HepG2 (cell line): ENCODE measurements at regions not wholly inside any gene's neighbourhood (a gene's known extent, or its start where the extent isn't known, plus 50 kb on each side); places are given as distances from the start of the nearest gene placed in this dataset.

ENCODE experiments used
- ATF7 ChIP-seq, 2 experiments: fragments of 450-650 bp in 1 of 2; sonication (generic) in 1 of 2; formaldehyde crosslinking in 1 of 2; IDR thresholded peaks; 2 replicates each; pipeline versions ENCODE4 v1.4.0 to v1.6.1; 2016 to 2020; ENCODE audit warnings: antibody characterized with exemption in 1 of 2, mild to moderate bottlenecking in 1 of 2, missing genetic modification reagents in 1 of 2
- ATM ChIP-seq: fragments of 450-650 bp; IDR thresholded peaks from 2 replicates; pipeline ENCODE4 v1.7.1; 2017; ENCODE audit warnings: mild to moderate bottlenecking, borderline replicate concordance
- NFYC ChIP-seq: IDR thresholded peaks from 2 replicates; pipeline ENCODE4 v1.6.1; 2016; ENCODE audit warnings: missing genetic modification reagents, missing compliant biosample characterization
- TBX3 ChIP-seq: fragments of 450-650 bp; IDR thresholded peaks from 2 replicates; pipeline ENCODE4 v1.6.1; 2017; ENCODE audit warnings: antibody characterized with exemption, mild to moderate bottlenecking, inconsistent platforms, borderline replicate concordance
- ZFY ChIP-seq: sonication (generic); formaldehyde crosslinking; IDR thresholded peaks from 2 replicates; pipeline ENCODE4 v1.4.0; 2020; ENCODE audit warnings: missing genetic modification reagents
- ZMYM3 ChIP-seq: sonication (generic); formaldehyde crosslinking; IDR thresholded peaks from 2 replicates; pipeline ENCODE4 v1.5.1; 2020; ENCODE audit warnings: mild to moderate bottlenecking, missing genetic modification reagents
- ZNF776 ChIP-seq: sonication (generic); formaldehyde crosslinking; IDR thresholded peaks from 2 replicates; pipeline ENCODE4 v1.4.0; 2020; ENCODE audit warnings: mild to moderate bottlenecking, missing genetic modification reagents
- TF ChIP-seq, protein P1 (sequence below): IDR thresholded peaks from 2 replicates; pipeline ENCODE4 v1.4.0; 2020; ENCODE audit warnings: mild to moderate bottlenecking, missing genetic modification reagents
- TF ChIP-seq, protein P2 (sequence below), 2 experiments: fragments of 450-650 bp in 1 of 2; sonication (generic) in 1 of 2; formaldehyde crosslinking in 1 of 2; IDR thresholded peaks; 2 replicates each; pipeline versions ENCODE4 v1.6.1 to v1.8.0; 2016 to 2022; ENCODE audit warnings: antibody characterized with exemption in 1 of 2, mild to moderate bottlenecking in 1 of 2, missing genetic modification reagents in 1 of 2
- TF ChIP-seq, protein P3 (sequence below): sonication (generic); formaldehyde crosslinking; IDR thresholded peaks from 2 replicates; pipeline ENCODE4 v1.4.0; 2020; ENCODE audit warnings: missing genetic modification reagents, mild to moderate bottlenecking, borderline replicate concordance
- TF ChIP-seq, protein P4 (sequence below): IDR thresholded peaks from 2 replicates; pipeline ENCODE4 v1.6.1; 2012; ENCODE audit warnings: low read depth, low read length, improper control_type of control experiment

DNA sequence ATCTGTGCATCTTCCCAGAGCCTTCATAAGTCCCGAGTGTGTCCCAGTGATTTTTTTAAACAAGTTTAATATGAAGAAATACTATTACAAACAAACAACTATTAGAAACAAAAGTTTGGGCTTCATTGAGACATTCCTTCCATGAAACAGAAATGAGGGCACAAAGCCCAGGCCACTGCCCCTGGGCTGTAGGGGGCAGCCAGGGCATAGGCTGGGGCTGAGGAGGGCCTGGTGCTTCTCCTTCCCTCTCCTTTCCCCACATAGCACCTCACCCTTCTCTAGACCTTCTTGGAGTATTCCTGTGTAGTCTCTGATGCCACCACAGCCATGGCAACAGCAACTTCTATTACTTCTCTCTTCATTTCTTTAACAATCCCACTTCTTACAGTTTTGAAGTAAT lies 348.2 kb downstream of the IRX2 start (continued):
- TF ChIP-seq, protein P1, sequence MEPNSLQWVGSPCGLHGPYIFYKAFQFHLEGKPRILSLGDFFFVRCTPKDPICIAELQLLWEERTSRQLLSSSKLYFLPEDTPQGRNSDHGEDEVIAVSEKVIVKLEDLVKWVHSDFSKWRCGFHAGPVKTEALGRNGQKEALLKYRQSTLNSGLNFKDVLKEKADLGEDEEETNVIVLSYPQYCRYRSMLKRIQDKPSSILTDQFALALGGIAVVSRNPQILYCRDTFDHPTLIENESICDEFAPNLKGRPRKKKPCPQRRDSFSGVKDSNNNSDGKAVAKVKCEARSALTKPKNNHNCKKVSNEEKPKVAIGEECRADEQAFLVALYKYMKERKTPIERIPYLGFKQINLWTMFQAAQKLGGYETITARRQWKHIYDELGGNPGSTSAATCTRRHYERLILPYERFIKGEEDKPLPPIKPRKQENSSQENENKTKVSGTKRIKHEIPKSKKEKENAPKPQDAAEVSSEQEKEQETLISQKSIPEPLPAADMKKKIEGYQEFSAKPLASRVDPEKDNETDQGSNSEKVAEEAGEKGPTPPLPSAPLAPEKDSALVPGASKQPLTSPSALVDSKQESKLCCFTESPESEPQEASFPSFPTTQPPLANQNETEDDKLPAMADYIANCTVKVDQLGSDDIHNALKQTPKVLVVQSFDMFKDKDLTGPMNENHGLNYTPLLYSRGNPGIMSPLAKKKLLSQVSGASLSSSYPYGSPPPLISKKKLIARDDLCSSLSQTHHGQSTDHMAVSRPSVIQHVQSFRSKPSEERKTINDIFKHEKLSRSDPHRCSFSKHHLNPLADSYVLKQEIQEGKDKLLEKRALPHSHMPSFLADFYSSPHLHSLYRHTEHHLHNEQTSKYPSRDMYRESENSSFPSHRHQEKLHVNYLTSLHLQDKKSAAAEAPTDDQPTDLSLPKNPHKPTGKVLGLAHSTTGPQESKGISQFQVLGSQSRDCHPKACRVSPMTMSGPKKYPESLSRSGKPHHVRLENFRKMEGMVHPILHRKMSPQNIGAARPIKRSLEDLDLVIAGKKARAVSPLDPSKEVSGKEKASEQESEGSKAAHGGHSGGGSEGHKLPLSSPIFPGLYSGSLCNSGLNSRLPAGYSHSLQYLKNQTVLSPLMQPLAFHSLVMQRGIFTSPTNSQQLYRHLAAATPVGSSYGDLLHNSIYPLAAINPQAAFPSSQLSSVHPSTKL (CRISPR knock-in tag): no peak
- TF ChIP-seq, protein P2, sequence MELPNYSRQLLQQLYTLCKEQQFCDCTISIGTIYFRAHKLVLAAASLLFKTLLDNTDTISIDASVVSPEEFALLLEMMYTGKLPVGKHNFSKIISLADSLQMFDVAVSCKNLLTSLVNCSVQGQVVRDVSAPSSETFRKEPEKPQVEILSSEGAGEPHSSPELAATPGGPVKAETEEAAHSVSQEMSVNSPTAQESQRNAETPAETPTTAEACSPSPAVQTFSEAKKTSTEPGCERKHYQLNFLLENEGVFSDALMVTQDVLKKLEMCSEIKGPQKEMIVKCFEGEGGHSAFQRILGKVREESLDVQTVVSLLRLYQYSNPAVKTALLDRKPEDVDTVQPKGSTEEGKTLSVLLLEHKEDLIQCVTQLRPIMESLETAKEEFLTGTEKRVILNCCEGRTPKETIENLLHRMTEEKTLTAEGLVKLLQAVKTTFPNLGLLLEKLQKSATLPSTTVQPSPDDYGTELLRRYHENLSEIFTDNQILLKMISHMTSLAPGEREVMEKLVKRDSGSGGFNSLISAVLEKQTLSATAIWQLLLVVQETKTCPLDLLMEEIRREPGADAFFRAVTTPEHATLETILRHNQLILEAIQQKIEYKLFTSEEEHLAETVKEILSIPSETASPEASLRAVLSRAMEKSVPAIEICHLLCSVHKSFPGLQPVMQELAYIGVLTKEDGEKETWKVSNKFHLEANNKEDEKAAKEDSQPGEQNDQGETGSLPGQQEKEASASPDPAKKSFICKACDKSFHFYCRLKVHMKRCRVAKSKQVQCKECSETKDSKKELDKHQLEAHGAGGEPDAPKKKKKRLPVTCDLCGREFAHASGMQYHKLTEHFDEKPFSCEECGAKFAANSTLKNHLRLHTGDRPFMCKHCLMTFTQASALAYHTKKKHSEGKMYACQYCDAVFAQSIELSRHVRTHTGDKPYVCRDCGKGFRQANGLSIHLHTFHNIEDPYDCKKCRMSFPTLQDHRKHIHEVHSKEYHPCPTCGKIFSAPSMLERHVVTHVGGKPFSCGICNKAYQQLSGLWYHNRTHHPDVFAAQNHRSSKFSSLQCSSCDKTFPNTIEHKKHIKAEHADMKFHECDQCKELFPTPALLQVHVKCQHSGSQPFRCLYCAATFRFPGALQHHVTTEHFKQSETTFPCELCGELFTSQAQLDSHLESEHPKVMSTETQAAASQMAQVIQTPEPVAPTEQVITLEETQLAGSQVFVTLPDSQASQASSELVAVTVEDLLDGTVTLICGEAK (IDR thresholded peaks at IDR 0.05): no peak
- TF ChIP-seq, protein P2 (CRISPR knock-in tag; IDR thresholded peaks at IDR 0.05): no peak
- TF ChIP-seq ZFY (CRISPR knock-in tag) (no peak), NFYC (CRISPR knock-in tag) (no peak), ATM (no peak), ZNF776 (no peak), TBX3 (no peak), ZMYM3 (CRISPR knock-in tag) (no peak), ATF7 (IDR thresholded peaks at IDR 0.05) (no peak), ATF7 (CRISPR knock-in tag; IDR thresholded peaks at IDR 0.05) (no peak)
- TF ChIP-seq, protein P3, sequence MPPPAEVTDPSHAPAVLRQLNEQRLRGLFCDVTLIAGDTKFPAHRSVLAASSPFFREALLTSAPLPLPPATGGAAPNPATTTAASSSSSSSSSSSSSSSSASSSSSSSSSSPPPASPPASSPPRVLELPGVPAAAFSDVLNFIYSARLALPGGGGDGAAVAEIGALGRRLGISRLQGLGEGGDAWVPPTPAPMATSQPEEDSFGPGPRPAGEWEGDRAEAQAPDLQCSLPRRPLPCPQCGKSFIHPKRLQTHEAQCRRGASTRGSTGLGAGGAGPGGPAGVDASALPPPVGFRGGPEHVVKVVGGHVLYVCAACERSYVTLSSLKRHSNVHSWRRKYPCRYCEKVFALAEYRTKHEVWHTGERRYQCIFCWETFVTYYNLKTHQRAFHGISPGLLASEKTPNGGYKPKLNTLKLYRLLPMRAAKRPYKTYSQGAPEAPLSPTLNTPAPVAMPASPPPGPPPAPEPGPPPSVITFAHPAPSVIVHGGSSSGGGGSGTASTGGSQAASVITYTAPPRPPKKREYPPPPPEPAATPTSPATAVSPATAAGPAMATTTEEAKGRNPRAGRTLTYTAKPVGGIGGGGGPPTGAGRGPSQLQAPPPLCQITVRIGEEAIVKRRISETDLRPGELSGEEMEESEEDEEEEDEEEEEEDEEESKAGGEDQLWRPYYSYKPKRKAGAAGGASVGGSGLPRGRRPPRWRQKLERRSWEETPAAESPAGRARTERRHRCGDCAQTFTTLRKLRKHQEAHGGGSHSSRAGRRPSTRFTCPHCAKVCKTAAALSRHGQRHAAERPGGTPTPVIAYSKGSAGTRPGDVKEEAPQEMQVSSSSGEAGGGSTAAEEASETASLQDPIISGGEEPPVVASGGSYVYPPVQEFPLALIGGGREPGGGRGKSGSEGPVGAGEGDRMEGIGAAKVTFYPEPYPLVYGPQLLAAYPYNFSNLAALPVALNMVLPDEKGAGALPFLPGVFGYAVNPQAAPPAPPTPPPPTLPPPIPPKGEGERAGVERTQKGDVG: no peak
- TF ChIP-seq, protein P4, sequence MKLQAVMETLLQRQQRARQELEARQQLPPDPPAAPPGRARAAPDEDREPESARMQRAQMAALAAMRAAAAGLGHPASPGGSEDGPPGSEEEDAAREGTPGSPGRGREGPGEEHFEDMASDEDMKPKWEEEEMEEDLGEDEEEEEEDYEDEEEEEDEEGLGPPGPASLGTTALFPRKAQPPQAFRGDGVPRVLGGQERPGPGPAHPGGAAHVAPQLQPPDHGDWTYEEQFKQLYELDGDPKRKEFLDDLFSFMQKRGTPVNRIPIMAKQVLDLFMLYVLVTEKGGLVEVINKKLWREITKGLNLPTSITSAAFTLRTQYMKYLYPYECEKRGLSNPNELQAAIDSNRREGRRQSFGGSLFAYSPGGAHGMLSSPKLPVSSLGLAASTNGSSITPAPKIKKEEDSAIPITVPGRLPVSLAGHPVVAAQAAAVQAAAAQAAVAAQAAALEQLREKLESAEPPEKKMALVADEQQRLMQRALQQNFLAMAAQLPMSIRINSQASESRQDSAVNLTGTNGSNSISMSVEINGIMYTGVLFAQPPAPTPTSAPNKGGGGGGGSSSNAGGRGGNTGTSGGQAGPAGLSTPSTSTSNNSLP: no peak
